IMR-90 (cell line): ENCODE measurements at regions not wholly inside any gene's neighbourhood (a gene's known extent, or its start where the extent isn't known, plus 50 kb on each side); places are given as distances from the start of the nearest gene placed in this dataset.

Experiments
- ATAC-seq: fragments of 200-7000 bp; cut with Tn5 transposase; 2 replicates; pipeline ENCODE4 v1.9.1; 2020; ENCODE audit warnings: low read depth, mild to moderate bottlenecking, moderate library complexity
- BruUV-seq: library from RNA; stranded (reverse); fragments of 400-500 nt; replicated peaks from 2 replicates; lab custom pipeline; 2021; lab: Mats Ljungman, UMichigan
- CTCF ChIA-PET: fragments of 300-600 bp; formaldehyde crosslinking; extraction: SDS; loops from one replicate; lab custom pipeline; 2021; ENCODE audit warnings: antibody characterized with exemption; lab: Yijun Ruan, JAX
- POLR2A ChIA-PET: fragments of 300-600 bp; sonication (Branson Sonifier 250); formaldehyde crosslinking; loops from one replicate; lab custom pipeline; 2022; ENCODE audit warnings: antibody characterized with exemption; ENCODE audit not compliant: unreplicated experiment; lab: Charles Lee
- DNase-seq: peaks from one replicate; pipeline ENCODE4 v3.0.0; 2013
- H2AFZ ChIP-seq: replicated peaks from 2 replicates; pipeline ENCODE3; 2013; ENCODE audit warnings: low read length, mild to moderate bottlenecking; ENCODE audit not compliant: poor library complexity
- H2AK5ac ChIP-seq: 2 replicates; pipeline ENCODE4 v1.6.1; 2013; ENCODE audit warnings: low read depth, low read length, inconsistent platforms
- H2AK9ac ChIP-seq: replicated peaks from 2 replicates; pipeline ENCODE3; 2013; ENCODE audit warnings: mild to moderate bottlenecking, low read depth, low read length, moderate library complexity; ENCODE audit not compliant: poor library complexity
- H2BK120ac ChIP-seq: 2 replicates; pipeline ENCODE4 v1.6.1; 2013; ENCODE audit warnings: low read depth, low read length, inconsistent platforms
- H2BK15ac ChIP-seq: 3 replicates; pipeline ENCODE4 v1.6.1; 2013; ENCODE audit warnings: low read depth, low read length, inconsistent platforms
- H2BK20ac ChIP-seq: 2 replicates; pipeline ENCODE4 v1.6.1; 2013; ENCODE audit warnings: low read depth, mild to moderate bottlenecking, inconsistent platforms, low read length, moderate library complexity
- H2BK5ac ChIP-seq: 2 replicates; pipeline ENCODE4 v1.6.1; 2013; ENCODE audit warnings: mild to moderate bottlenecking, low read depth, low read length, inconsistent platforms; ENCODE audit not compliant: poor library complexity, severe bottlenecking
- H3K14ac ChIP-seq: replicated peaks from 2 replicates; pipeline ENCODE4 v1.6.1; 2013; ENCODE audit warnings: low read depth, low read length, inconsistent platforms
- H3K18ac ChIP-seq: 2 replicates; pipeline ENCODE4 v1.6.1; 2013; ENCODE audit warnings: low read depth, low read length, control low read depth
- H3K23ac ChIP-seq: 2 replicates; pipeline ENCODE4 v1.6.1; 2013; ENCODE audit warnings: low read depth, low read length, inconsistent platforms
- H3K27ac ChIP-seq: 2 replicates; pipeline ENCODE4 v1.5.1; 2013; ENCODE audit warnings: mild to moderate bottlenecking, control low read depth, low read length; ENCODE audit not compliant: insufficient read depth
- H3K27me3 ChIP-seq: 2 replicates; pipeline ENCODE4 v1.6.1; 2013; ENCODE audit warnings: low read length; ENCODE audit not compliant: control insufficient read depth, insufficient read depth
- H3K36me3 ChIP-seq: 2 replicates; pipeline ENCODE4 v1.6.1; 2013; ENCODE audit warnings: low read length, mixed read lengths; ENCODE audit not compliant: control insufficient read depth, insufficient read depth
- H3K4ac ChIP-seq: 2 replicates; pipeline ENCODE4 v1.6.1; 2013; ENCODE audit warnings: low read depth, low read length, inconsistent platforms
- H3K4me1 ChIP-seq: 2 replicates; pipeline ENCODE4 v1.6.1; 2013; ENCODE audit warnings: low read length, mixed read lengths; ENCODE audit not compliant: control insufficient read depth, insufficient read depth
- H3K4me2 ChIP-seq: 2 replicates; pipeline ENCODE4 v1.6.1; 2013; ENCODE audit warnings: low read depth, mild to moderate bottlenecking, control low read depth, low read length, moderate library complexity
- H3K4me3 ChIP-seq: 2 replicates; pipeline ENCODE4 v1.5.1; 2013; ENCODE audit warnings: low read depth, mild to moderate bottlenecking, control low read depth, low read length, moderate library complexity; ENCODE audit not compliant: insufficient read depth
- H3K56ac ChIP-seq: 2 replicates; pipeline ENCODE4 v1.6.1; 2013; ENCODE audit warnings: low read length, inconsistent platforms; ENCODE audit not compliant: insufficient read depth; ENCODE audit errors: extremely low read depth
- H3K79me1 ChIP-seq, 2 experiments: 2 replicates each; pipeline ENCODE4 v1.6.1; 2013; ENCODE audit warnings: low read length in 2 of 2, inconsistent platforms in 1 of 2, low read depth in 1 of 2
- H3K9ac ChIP-seq: 2 replicates; pipeline ENCODE4 v1.6.1; 2013; ENCODE audit warnings: low read depth, low read length, control low read depth
- H3K9me1 ChIP-seq: 2 replicates; pipeline ENCODE4 v1.6.1; 2013; ENCODE audit warnings: low read length, inconsistent platforms; ENCODE audit not compliant: insufficient read depth
- H3K9me3 ChIP-seq: 2 replicates; pipeline ENCODE4 v1.6.1; 2013; ENCODE audit warnings: low read length; ENCODE audit not compliant: control insufficient read depth, insufficient read depth
- H4K20me1 ChIP-seq: 2 replicates; pipeline ENCODE4 v1.6.1; 2013; ENCODE audit warnings: low read length, inconsistent platforms; ENCODE audit not compliant: insufficient read depth
- H4K5ac ChIP-seq: 2 replicates; pipeline ENCODE4 v1.6.1; 2013; ENCODE audit warnings: mild to moderate bottlenecking, low read depth, low read length, control low read depth
- H4K8ac ChIP-seq, 2 experiments: 2 replicates each; pipeline ENCODE4 v1.6.1; 2013; ENCODE audit warnings: low read depth in 2 of 2, low read length in 2 of 2, control low read depth in 1 of 2, inconsistent platforms in 1 of 2
- H4K91ac ChIP-seq: 2 replicates; pipeline ENCODE4 v1.6.1; 2013; ENCODE audit warnings: low read depth, low read length, inconsistent platforms; ENCODE audit not compliant: insufficient read depth
- RFX5 ChIP-seq: IDR thresholded peaks from 2 replicates; pipeline ENCODE4 v1.8.0; 2012; ENCODE audit warnings: low read depth, mild to moderate bottlenecking, low read length, moderate library complexity
- dilution Hi-C: fragments of 300-500 bp; cut with HindIII; formaldehyde crosslinking; loops from one replicate; pipeline ENCODE4 v1.14.3; 2018; ENCODE audit warnings: low sequenced_read_pairs; ENCODE audit not compliant: unreplicated experiment
- in situ Hi-C: fragments of 300-500 bp; cut with MboI; formaldehyde crosslinking; loops from 3 replicates; pipeline ENCODE4 v1.14.3; 2019; ENCODE audit warnings: low sequenced_read_pairs, inconsistent platforms, mixed read lengths
- intact Hi-C: fragments of 100-400 bp; cut with micrococcal nuclease; formaldehyde crosslinking; loops from 2 replicates; pipeline ENCODE4 v1.10.0; 2022

DNA sequence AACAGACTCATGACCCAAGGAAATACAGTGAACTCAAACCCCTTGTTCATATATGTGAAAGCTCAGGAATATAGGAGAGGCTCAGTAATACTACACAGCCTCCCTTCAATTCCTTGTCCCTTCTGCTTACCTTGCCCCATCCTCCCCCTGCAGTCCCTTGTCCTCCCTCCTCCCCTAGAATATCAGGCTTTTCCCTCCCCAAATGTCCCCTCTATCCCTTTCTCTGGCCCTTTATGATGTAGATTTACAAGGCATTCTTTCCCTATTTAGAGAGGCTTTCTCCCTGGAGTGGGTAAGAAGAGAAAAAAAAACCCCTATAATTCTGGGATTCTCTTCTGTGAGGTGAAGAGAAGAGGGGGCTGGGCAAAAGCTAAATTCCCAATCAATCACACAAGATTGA, 64.9 kb upstream of the KBTBD8 start:
- Histone ChIP-seq H3K56ac (no peak overlapping the region), H3K4ac (no peak overlapping the region), H2BK20ac (no peak overlapping the region), H4K20me1 (no peaks in the 10 kb centered on the region), H3K9ac (no peak overlapping the region), H4K5ac (no peak overlapping the region), H3K14ac (no peak overlapping the region), H2AK5ac (no peak overlapping the region), H3K27me3 (peaks cover 7% of the 10 kb centered on the region), H3K9me1 (no peaks in the 10 kb centered on the region), H3K36me3 (no peaks in the 10 kb centered on the region), H3K27ac (no peak overlapping the region), H2BK120ac (no peak overlapping the region), H2BK15ac (no peak overlapping the region), H2BK5ac (no peak overlapping the region), H2AFZ (no peak overlapping the region), H3K4me3 (no peak overlapping the region), H3K9me3 (no peaks in the 10 kb centered on the region), H3K18ac (no peak overlapping the region), H3K4me1 (no peaks in the 10 kb centered on the region), H3K4me2 (no peak overlapping the region), H2AK9ac (no peak overlapping the region), H3K23ac (no peak overlapping the region), H4K8ac (no peak overlapping the region), H3K79me1 (no peaks in the 10 kb centered on the region), H4K91ac (no peak overlapping the region)
- DNase-seq: no peak
- no peak for ATAC-seq
- BruUV-seq: no TSS peak
- TF ChIP-seq RFX5: no peak
- intact Hi-C loops (no loop called here), dilution Hi-C loops (no loop called here), in situ Hi-C loops (loop anchor here (25.0 kb wide), 1 partner anchor 1954 kb away; no protein-coding TSS in a partner anchor)
- POLR2A ChIA-PET: no interaction called here
- CTCF ChIA-PET: no interaction called here
